H9 (cell line): ENCODE measurements at regions not wholly inside any gene's neighbourhood (a gene's known extent, or its start where the extent isn't known, plus 50 kb on each side); places are given as distances from the start of the nearest gene placed in this dataset.

Experiments used
- DNase-seq: peaks from one replicate; pipeline ENCODE4 v3.0.0-alpha.2; 2017
- H2AFZ ChIP-seq: one replicate; pipeline ENCODE4 v1.6.1; 2013; ENCODE audit warnings: mild to moderate bottlenecking, low read length, control low read depth, moderate library complexity
- H2AK5ac ChIP-seq: 2 replicates; pipeline ENCODE4 v1.6.1; 2013; ENCODE audit warnings: low read length, control low read depth, mixed read lengths; ENCODE audit not compliant: insufficient read length
- H2BK120ac ChIP-seq: one replicate; pipeline ENCODE4 v1.6.1; 2013; ENCODE audit warnings: low read depth, mild to moderate bottlenecking, low read length, control low read depth, inconsistent platforms; ENCODE audit not compliant: poor library complexity, severe bottlenecking
- H2BK12ac ChIP-seq: 2 replicates; pipeline ENCODE4 v1.6.1; 2013; ENCODE audit warnings: low read length, control low read depth, mixed read lengths, low read depth; ENCODE audit not compliant: insufficient read length
- H2BK15ac ChIP-seq: 2 replicates; pipeline ENCODE4 v1.6.1; 2013; ENCODE audit warnings: low read depth, low read length, control low read depth
- H2BK20ac ChIP-seq: one replicate; pipeline ENCODE4 v1.6.1; 2013; ENCODE audit warnings: low read depth, mild to moderate bottlenecking, low read length, control low read depth, inconsistent platforms; ENCODE audit not compliant: poor library complexity, severe bottlenecking
- H2BK5ac ChIP-seq: 2 replicates; pipeline ENCODE4 v1.6.1; 2013; ENCODE audit warnings: low read length, control low read depth, mixed read lengths; ENCODE audit not compliant: insufficient read length
- H3K14ac ChIP-seq: 2 replicates; pipeline ENCODE4 v1.6.1; 2013; ENCODE audit warnings: low read length, control low read depth; ENCODE audit not compliant: insufficient read depth
- H3K18ac ChIP-seq: 2 replicates; pipeline ENCODE4 v1.6.1; 2013; ENCODE audit warnings: low read depth, mild to moderate bottlenecking, mixed read lengths, low read length, control low read depth; ENCODE audit not compliant: insufficient read length
- H3K23ac ChIP-seq: 2 replicates; pipeline ENCODE4 v1.6.1; 2013; ENCODE audit warnings: low read length, control low read depth, mixed read lengths, low read depth; ENCODE audit not compliant: insufficient read length
- H3K23me2 ChIP-seq: 2 replicates; pipeline ENCODE4 v1.6.1; 2013; ENCODE audit warnings: low read depth, mild to moderate bottlenecking, mixed read lengths, low read length, control low read depth; ENCODE audit not compliant: insufficient read length, poor library complexity, severe bottlenecking
- H3K27ac ChIP-seq: 2 replicates; pipeline ENCODE4 v1.5.1; 2013; ENCODE audit warnings: low read length, control low read depth, mixed read lengths, low read depth; ENCODE audit not compliant: insufficient read length
- H3K27me3 ChIP-seq: 2 replicates; pipeline ENCODE4 v1.6.1; 2013; ENCODE audit warnings: low read length, control low read depth, inconsistent platforms; ENCODE audit not compliant: insufficient read depth
- H3K4ac ChIP-seq: 2 replicates; pipeline ENCODE4 v1.6.1; 2013; ENCODE audit warnings: low read depth, mild to moderate bottlenecking, control low read depth, inconsistent platforms, low read length, moderate library complexity
- H3K4me1 ChIP-seq: 2 replicates; pipeline ENCODE4 v1.6.1; 2013; ENCODE audit warnings: low read length, control low read depth, inconsistent platforms; ENCODE audit not compliant: insufficient read depth
- H3K4me2 ChIP-seq: 2 replicates; pipeline ENCODE4 v1.6.1; 2013; ENCODE audit warnings: low read length, control low read depth, mixed read lengths; ENCODE audit not compliant: insufficient read length, insufficient read depth
- H3K56ac ChIP-seq: 2 replicates; pipeline ENCODE4 v1.6.1; 2013; ENCODE audit warnings: low read depth, mild to moderate bottlenecking, mixed read lengths, low read length, control low read depth; ENCODE audit not compliant: insufficient read length
- H3K79me1 ChIP-seq: 2 replicates; pipeline ENCODE4 v1.6.1; 2013; ENCODE audit warnings: low read depth, mild to moderate bottlenecking, moderate library complexity, low read length, control low read depth, inconsistent platforms; ENCODE audit not compliant: insufficient read depth, poor library complexity, severe bottlenecking
- H3K79me2 ChIP-seq: 2 replicates; pipeline ENCODE4 v1.6.1; 2013; ENCODE audit warnings: low read length, control low read depth, inconsistent platforms; ENCODE audit not compliant: insufficient read depth
- H3K9ac ChIP-seq: 2 replicates; pipeline ENCODE4 v1.6.1; 2013; ENCODE audit warnings: low read length, control low read depth, mixed read lengths; ENCODE audit not compliant: insufficient read length; ENCODE audit errors: extremely low read depth
- H3K9me3 ChIP-seq: one replicate; pipeline ENCODE4 v1.6.1; 2013; ENCODE audit warnings: low read depth, low read length, inconsistent platforms; ENCODE audit not compliant: control insufficient read depth
- H3T11ph ChIP-seq: one replicate; pipeline ENCODE4 v1.6.1; 2013; ENCODE audit warnings: mild to moderate bottlenecking, low read length, control low read depth, inconsistent platforms
- H4K20me1 ChIP-seq: one replicate; pipeline ENCODE4 v1.6.1; 2013; ENCODE audit not compliant: control insufficient read depth, insufficient read length, insufficient read depth
- H4K5ac ChIP-seq: 2 replicates; pipeline ENCODE4 v1.6.1; 2013; ENCODE audit warnings: low read depth, mild to moderate bottlenecking, mixed read lengths, low read length, control low read depth; ENCODE audit not compliant: insufficient read length
- H4K8ac ChIP-seq: replicated peaks from 2 replicates; pipeline ENCODE4 v1.6.1; 2013; ENCODE audit warnings: low read length, control low read depth, mixed read lengths, low read depth; ENCODE audit not compliant: insufficient read length
- H4K91ac ChIP-seq: 2 replicates; pipeline ENCODE4 v1.6.1; 2013; ENCODE audit warnings: low read depth, mild to moderate bottlenecking, moderate library complexity, mixed read lengths, low read length, control low read depth; ENCODE audit not compliant: insufficient read length
- H3K27ac Mint-ChIP-seq, 3 experiments: 2 replicates in 2 of 3; 3 replicates in 1 of 3; pipeline ENCODE4 v1.8.0; 2020 to 2021; ENCODE audit warnings: mixed read lengths in 3 of 3, mild to moderate bottlenecking in 1 of 3, moderate library complexity in 1 of 3
- H3K27me3 Mint-ChIP-seq: 2 replicates; pipeline ENCODE4 v1.8.0; 2021; ENCODE audit warnings: low read depth, mild to moderate bottlenecking, moderate library complexity, mixed read lengths
- H3K36me3 Mint-ChIP-seq, 3 experiments: 2 replicates in 2 of 3; 3 replicates in 1 of 3; pipeline ENCODE4 v1.8.0; 2020 to 2021; ENCODE audit warnings: low read depth in 3 of 3, mixed read lengths in 3 of 3; ENCODE audit not compliant: insufficient read depth in 1 of 3
- H3K4me1 Mint-ChIP-seq, 2 experiments: 2 replicates each; pipeline ENCODE4 v1.8.0; 2020; ENCODE audit warnings: mixed read lengths in 2 of 2
- H3K4me3 Mint-ChIP-seq, 2 experiments: 2 replicates in 1 of 2; 3 replicates in 1 of 2; pipeline ENCODE4 v1.8.0; 2020 to 2021; ENCODE audit warnings: mild to moderate bottlenecking in 2 of 2, mixed read lengths in 2 of 2, moderate library complexity in 1 of 2
- H3K9me3 Mint-ChIP-seq, 2 experiments: 2 replicates in 1 of 2; 3 replicates in 1 of 2; pipeline ENCODE4 v1.8.0; 2020; ENCODE audit warnings: mild to moderate bottlenecking in 2 of 2, mixed read lengths in 2 of 2, moderate library complexity in 1 of 2
- CTCF ChIP-seq: fragments of 200-600 bp; sonication (generic); conservative IDR thresholded peaks from 3 replicates; pipeline ENCODE4 v1.8.0; 2021; ENCODE audit warnings: antibody characterized with exemption, mild to moderate bottlenecking
- WGBS: extraction: QIAGEN DNeasy Blood & Tissue Kit; methylation state at CpG from one replicate; pipeline ENCODE4 v1.1.7; 2013; ENCODE audit warnings: missing lambda C conversion rate, low lambda C conversion rate, mixed read lengths; ENCODE audit not compliant: insufficient read length; ENCODE audit errors: extremely low coverage; 5-methylcytosine and 5-hydroxymethylcytosine counted together

GRCh38 chrX:125544031-125544660 lies 224.5 kb downstream of the TEX13C start:
- Histone ChIP-seq H2BK5ac (no peak overlapping the region), H4K20me1 (no peaks in the 10 kb centered on the region)
- H3K27me3 Mint-ChIP-seq, result no peaks in the 10 kb centered on the region; the same call in 1 of the 2 replicates

More at GRCh38 chrX:125544031-125544660, 224.5 kb downstream of the TEX13C start:
- no peak for DNase-seq
- H3T11ph ChIP-seq, result no peak overlapping the region
- H4K8ac ChIP-seq, result no peak overlapping the region
- H3K9ac ChIP-seq, result no peak overlapping the region
- H3K79me2 ChIP-seq, result no peaks in the 10 kb centered on the region
- no peak overlapping the region for H2BK20ac ChIP-seq
- H2BK12ac ChIP-seq, result no peak overlapping the region
- H3K4me1 ChIP-seq, result no peaks in the 10 kb centered on the region
- no peak overlapping the region for H4K5ac ChIP-seq
- Mint-ChIP-seq H3K9me3 (peaks cover 52 to 57% of the 10 kb centered on the region in 2 experiments), H3K4me1 (peaks cover 8% of the 10 kb centered on the region in 2 experiments), H3K27ac (peak overlapping the region in 1 of 3 experiments; percentile 72; a peak in 1 of 7 replicates), H3K36me3 (peaks cover 7 to 25% (median 14%) of the 10 kb centered on the region in 3 experiments; a peak in 6 of 7 replicates), H3K4me3 (no peak overlapping the region)
- no peak overlapping the region for H2BK120ac ChIP-seq
- no peak overlapping the region for H2AFZ ChIP-seq
- no peak overlapping the region for H2AK5ac ChIP-seq
- no peak overlapping the region for H3K56ac ChIP-seq
- no peak overlapping the region for H4K91ac ChIP-seq
- H3K27ac ChIP-seq, result no peak overlapping the region
- no peak overlapping the region for H3K4me2 ChIP-seq
- no peaks in the 10 kb centered on the region for H3K27me3 ChIP-seq
- no peak overlapping the region for H3K23ac ChIP-seq
- H3K23me2 ChIP-seq, result no peaks in the 10 kb centered on the region
- H3K18ac ChIP-seq, result no peak overlapping the region
- peaks cover 9% of the 10 kb centered on the region for H3K9me3 ChIP-seq
- H3K79me1 ChIP-seq, result no peaks in the 10 kb centered on the region
- H2BK15ac ChIP-seq, result no peak overlapping the region
- TF ChIP-seq CTCF, result no peak
- no CpG with 5 or more reads among the region's 3 CpGs for WGBS
- no peak overlapping the region for H3K14ac ChIP-seq
- no peak overlapping the region for H3K4ac ChIP-seq
